Femur (tissue), 1 donor: ENCODE measurements at regions not wholly inside any gene's neighbourhood (a gene's known extent, or its start where the extent isn't known, plus 50 kb on each side); places are given as distances from the start of the nearest gene placed in this dataset.

Source experiments
- DNase-seq: peaks from one replicate; pipeline ENCODE4 v3.0.0-alpha.2; 2017

DNA sequence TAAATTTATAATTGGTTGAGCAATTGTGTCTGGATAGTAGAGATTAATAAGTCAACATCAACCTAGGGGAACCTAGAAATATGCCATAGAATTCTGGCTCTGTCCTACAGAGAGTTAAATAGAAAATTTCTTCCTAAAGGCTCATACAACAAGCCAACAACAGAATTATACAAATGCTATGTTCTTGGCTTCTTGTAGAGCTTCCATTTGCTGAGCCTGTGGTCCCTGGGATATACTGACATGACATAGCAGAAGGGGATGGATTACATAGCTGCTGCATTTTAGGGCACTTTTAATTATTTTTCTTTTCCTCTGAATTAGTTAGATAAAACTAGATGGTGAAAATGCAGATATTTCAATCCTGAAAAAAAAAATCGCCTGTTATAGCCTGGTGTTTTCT, 95.5 kb upstream of the ST6GAL2 start:
- no peak for DNase-seq

DNA sequence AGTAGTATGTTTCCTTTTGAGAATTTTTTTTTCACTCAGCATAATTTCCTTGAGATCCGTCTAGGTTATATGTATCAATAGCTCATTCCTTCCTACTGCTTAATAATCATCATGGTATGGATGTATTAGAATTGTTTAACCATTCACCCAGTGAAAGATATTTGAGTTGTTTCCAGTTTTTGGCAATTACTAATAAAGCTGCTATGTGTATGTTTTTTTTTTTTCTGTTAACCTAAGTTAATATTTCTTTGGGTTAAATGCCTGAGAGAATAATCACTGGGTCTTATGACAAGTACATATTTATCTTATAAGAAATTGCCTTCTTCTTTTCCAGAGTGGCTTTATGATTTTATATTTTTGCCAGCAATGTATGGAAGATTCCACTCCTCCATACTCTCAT, 96.4 kb upstream of the ST6GAL2 start:
- DNase-seq, result no peak

DNA sequence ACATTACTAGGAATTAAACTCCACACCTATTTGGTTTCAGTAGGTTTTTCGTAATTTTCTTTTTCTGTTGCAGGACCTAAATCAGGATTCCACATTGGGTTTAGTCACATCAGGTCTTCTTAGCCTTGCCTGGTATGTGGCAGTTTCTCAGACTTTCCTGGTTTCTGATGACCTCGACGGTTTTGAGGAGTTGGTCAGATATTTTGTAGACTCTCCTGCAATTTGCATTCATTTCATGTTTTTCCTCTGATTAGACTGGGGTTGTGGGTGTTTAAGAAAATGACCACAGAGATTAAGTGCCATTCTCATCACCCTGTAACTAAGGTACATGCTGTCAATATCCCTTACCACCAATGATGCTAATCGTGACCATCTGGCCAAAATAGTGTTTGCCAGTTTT, 97.3 kb upstream of the ST6GAL2 start:
- DNase-seq, result no peak

DNA sequence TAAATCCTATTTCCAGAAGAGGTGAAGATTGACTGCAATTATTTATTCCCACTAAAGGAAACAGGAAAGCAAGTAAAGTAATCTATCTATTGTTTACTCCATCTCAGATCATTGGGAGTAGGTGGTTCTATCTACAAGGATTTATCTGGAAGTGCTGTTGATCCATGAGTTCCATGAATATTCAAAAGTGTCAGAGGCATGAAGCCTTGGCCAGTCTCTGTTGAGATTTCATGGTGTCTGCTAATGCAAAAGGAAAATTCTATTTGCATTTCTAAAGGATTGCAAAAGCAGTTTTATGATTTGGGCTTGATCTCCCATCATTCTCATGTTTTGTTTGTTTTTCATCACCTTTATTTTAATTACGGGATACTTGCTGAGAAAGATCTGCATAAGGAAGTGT, 102.4 kb upstream of the ST6GAL2 start:
- no peak for DNase-seq

DNA sequence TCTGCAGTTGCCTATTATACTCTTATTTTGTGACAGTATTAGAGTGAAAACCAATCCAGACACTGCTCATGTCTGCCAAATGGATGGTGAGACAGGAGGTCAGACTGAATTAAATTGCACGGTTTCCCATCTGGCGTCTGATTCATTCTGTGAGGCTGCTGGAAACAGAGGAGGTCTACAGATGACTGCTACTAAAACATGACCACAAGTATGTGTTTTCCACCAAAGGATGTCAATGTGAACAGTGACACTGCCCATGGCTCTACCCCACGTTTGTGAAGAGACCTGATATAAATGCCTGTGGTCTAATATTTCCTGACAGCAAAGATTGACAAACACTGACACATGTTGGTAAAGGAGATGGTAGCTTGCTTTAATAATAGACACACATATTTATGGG, 104.3 kb upstream of the ST6GAL2 start:
- DNase-seq, result no peak

DNA sequence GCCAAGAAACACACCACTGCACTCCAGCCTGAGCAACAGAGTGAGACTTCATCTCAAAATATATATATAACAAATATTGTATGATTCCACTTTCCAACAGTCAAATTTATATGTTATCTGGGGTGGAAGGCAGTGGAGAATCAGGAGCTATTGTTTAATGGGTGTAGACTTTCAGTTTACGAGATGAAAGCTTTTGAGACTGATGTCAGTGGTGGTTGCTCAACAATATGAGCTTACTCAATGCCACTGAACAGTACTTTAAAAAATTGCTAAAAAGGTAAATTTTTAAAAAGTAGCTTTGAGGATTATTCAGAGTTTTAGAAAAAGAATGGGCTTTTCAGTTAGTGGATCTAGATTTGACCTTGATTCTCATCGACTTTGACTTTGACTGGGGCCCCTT, 105.9 kb upstream of the ST6GAL2 start:
- no peak for DNase-seq

DNA sequence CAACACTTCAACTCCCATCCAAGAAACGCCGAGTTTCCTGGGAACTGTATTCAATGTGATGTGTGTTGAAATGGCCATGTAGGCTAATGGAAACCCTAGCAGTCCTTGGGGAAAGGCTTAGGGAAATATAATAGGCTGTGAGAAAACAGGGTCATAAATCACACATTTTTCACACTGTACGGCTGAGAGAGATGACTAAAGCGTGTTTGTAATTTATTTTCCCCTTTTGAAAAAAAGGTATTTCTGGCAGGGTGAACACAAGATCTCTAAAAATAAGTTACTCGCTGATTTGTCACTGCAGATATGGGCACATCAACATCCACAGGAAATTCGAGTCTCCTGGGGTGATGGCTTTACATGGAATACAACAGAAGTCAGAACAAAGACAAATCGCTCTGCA, 109.6 kb upstream of the ST6GAL2 start:
- DNase-seq, result no peak

DNA sequence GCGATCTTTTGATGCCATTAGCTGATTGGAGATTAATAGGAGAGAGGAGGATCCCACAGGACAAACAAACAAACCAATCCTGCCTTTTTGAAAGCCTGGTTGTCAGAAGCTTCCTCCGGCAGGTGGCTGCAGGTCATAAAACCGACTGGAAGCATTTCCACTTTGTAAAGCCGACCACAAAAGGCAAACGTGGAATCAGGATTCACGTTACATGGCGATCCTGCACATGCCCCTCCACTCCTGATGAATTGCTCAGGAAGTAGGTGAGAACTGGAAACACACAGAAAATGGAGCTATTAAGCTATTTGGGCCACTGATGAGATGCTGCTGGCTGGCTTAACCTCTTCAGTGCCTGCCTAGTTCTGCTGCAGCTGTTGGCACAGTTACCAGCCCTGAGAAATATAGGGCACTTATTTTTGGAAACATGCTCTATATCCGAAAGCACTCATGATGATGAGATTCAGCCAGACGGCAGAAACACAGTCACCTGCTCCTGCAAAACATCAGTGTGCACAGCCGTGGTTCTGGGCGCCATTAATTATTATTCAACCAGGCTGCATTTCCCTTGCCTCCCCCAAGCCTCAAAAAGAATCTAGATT, 110.3 kb upstream of the ST6GAL2 start:
- DNase-seq, result no peak

DNA sequence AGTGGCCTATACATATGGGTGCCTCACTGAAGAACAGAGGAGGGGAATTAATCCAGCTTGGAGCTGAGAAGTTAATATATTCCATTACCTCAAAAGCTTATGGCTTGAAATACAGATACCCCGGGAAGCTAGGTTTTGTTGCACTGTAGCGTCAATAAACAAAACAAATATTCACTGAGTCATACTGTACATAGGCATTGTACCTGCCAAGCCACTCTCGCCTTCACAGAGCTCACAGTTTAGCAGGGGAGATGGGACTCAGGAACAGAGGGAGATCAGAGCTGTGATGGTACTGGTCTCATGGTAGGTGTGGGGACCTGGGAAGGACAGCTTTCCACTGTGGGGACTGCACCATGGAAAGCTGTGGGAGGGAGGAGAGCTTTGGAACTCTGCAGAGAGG, 111.2 kb upstream of the ST6GAL2 start:
- no peak for DNase-seq

DNA sequence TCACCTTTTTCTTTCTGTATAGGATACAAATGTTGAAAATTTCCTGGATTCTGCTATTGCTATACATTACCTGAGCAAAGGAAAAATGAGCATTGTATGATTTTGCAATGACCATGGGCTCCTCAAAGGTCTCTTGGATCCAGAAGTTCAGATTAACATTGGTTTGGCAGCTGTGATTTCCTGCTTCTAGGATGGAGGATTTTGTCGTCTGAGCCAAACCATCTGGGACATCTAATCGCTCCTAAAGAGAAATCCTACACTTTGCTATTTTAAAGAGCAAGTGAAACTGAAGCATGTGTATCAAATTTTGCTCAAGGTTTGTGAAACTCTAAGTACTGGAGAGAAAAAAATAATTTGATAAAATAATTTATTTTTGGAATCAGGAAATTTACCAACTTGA, 115.1 kb upstream of the ST6GAL2 start:
- no peak for DNase-seq

DNA sequence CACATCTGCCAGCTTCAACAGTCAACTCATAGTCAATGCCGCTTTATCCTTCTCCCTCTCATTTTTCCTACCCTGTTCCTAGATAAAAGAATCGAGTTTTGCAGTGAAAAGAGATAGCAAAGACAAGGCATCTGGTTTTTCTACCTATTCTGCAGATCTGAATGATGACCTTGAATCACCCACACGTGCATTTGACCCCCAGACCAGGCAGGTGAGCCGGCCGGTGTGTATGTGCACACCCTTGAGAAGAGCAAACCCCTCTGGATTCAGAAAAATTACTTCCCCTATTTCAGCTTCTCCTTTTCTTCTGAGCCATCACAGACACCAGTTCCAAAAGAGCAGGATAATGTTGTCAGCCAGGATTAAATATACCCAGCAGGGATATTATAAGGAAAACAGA, 115.6 kb upstream of the ST6GAL2 start:
- DNase-seq, result no peak

DNA sequence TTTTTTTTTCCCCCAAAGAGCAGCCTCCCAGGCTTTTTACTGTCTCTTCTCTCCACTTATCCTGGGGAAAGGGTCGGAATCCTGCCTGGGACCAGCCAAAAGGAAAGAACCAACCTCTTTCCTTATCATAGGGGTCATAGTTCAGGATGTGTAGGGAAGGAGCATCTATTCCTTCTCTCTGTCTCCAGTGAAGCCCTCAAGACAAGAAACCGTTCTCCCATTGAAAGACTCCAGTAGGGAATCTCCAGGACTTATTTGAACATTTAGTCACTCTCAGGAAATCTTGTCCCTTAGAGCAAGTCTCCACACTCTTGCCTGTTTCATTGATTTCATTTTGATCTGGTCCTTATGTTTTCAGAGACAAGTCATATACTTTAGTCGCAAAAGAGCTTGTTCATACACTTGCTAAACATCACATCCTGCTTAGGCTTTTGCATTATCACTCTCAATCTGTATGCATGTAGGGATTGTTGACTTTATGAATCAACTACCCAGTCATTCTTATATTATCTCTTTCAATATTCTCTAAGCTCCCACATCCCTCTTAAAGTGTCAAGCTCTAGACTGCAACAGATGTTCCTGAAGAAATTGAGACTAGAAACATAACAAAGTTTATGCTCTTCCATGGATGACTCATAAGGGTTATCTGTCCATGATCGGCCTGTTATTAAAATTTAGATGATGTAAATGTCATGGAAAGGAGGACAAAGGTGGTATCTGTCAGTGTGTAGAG, 116.2 kb upstream of the ST6GAL2 start:
- no peak for DNase-seq

DNA sequence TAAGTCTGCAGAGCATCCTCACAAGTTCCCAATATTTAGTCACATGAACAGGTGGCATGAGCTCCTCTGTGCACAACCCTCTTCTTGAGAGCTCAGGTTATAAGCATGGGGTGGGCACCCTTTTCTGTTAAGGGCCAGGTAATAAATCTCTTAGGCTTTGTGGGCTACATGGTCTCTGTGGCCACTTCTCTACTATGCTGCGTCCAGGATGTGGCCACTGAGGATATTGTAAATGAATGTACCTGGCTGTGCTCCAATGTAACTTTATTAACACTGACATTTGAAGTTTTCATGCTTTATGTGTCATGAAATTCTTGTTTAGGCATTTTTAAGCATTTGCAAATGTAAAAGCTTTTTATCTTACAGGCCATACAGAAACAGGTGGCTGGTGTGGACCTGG, 116.8 kb upstream of the ST6GAL2 start:
- DNase-seq, result no peak

DNA sequence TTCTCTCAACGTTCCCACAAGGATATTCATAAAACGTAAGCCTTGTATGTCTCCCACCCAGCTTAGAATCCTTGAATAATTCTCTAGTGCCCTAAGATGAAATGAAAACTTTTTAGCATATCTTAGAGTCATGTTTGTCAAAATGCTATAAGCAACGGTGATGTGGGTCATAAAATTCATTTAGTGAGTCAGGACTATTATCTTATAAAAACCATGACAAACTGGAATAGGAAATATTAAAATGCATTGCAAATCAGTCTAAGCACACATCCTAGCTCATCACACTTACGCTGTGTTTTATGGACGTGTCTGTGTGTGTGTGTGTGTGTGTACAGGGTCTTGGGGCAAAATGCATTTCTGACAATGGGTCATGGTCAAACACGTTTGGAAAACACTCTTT, 119.9 kb upstream of the ST6GAL2 start:
- DNase-seq, result no peak

DNA sequence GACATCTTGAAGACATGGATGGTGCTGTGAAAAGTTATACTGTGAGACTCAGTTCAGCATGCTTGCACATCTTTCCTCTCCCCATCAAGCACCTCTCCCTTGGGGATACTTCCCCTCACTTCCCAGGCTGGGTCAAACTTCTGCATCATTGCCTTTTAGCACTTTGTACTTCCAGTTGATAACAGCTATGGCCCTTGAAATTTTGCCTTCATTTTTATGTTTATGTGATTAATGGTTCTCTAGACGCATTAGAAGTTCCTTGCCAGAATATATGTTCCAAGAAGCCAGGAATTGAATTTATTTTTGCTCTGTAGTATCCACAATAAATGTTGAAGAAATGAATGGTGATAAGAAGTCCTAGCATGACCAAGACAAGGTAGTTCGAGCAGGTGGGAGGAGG, 120.9 kb upstream of the ST6GAL2 start:
- DNase-seq, result no peak

DNA sequence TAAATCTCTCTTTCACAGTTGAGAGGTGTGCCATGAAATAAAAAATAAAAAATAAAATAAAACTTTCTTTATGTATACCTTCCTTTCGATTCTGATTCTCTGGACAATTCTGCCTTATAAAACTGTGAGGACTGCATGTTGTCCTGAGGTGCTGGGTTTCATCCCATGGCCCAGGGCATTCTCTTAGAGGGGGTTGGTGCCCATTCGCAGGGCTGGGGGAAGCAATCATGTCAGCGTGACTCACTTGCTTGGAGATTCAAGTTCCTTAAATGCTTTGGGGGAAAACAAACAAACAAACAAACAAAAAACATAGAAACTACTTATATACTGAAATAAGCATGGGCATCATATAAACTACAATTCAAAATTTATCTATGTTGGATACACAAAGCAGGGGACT, 122.0 kb upstream of the ST6GAL2 start:
- no peak for DNase-seq

DNA sequence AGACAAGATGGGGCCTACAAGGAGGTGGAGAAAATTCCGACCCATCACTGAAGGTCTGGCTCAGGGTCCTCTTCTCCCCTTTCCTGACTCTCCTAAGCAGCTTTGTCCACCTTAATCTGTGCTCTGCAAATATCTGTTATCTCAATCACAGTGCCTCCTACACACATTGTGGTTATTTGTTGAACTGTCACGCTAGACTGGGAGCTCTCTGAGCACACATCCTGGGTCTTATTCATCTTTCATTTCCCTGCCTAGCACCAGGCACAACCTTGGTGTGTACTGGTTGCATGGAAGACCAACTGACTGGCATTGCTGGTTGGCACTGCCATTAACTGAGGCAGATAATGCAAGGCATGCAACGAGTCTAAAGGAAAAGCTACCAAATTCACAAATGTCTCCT, 122.9 kb upstream of the ST6GAL2 start:
- DNase-seq, result no peak

DNA sequence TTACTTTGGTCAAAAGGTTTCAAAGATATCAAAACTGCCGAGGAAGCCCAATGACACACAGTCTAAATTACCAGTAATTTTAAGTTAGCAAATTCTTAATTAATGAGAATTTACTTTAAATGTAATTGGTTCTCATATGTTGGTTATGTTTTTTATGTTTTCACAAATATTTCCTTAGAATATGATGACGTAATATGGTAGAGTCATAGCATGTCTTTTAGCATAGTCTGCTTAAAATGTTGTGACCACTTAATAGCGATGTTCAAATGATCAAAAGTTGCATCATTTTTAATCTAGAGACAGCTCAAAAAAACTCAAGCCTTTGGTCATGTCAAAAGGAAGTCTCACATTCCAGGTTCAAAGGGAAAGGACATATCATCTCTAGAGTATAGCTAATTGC, 123.3 kb upstream of the ST6GAL2 start:
- DNase-seq, result no peak

DNA sequence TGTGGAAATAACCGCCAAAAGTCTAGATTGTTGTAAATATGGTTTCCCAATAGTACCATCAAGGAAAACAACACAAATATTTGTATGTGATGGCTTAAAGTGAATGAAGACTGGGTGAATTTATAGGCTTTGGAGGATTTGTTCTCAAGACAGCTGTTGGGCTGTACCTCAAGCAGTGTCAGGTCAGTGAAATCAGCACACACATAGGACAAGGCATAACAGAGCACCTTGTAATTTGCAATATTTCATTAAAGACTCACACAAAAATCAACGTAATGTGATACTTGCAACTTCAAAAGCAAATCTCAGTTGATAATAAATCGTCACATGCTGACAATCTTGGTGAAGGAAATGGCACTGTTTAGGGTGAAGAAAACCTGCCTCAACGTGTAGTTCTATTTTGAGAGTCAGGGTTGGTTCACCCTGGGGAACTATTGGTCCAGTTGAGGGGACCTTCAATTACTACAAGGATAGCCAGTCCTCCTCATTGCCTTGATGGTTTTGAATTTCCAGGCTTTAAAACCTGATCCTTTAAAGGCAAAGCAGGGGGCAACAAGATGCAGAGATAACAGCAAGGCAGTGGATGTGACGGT, 126.8 kb upstream of the ST6GAL2 start:
- no peak for DNase-seq

DNA sequence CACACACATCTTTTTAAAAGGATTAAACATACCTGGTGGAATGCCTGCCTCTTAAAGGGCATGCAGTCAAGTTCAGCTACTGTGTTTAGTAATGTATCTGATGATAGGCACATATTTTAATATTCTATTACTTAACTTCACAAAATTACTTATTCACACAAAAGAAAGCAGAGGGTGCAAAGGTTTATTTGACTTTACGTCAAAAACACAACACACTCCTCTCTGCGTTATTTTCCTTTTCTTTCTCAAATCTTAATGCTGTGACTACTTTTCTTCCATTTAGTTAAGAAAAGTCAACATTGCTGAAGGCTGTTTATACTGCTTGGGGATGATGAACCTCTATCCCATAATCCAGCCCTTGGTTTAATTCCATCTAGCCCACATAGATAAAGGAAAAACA, 127.9 kb upstream of the ST6GAL2 start:
- no peak for DNase-seq

DNA sequence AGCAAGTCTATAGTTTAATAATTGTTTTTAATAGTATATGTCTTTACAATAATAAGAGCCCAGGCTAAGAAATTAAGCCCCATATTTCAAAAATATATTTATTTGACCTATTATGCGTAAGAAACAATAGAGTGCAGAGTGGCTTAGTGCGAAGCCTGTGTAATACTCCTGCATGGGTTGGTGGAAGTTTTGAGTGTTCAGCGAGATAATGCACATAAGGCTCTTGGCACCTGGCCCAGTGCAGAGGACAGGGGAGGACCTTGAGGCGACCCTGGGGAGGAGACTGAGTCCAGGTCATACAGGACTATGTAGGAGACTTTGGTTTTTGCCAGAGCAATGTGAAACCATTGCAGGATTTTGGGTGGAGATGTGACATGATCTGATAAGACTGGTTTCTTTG, 132.4 kb upstream of the ST6GAL2 start:
- DNase-seq, result no peak

DNA sequence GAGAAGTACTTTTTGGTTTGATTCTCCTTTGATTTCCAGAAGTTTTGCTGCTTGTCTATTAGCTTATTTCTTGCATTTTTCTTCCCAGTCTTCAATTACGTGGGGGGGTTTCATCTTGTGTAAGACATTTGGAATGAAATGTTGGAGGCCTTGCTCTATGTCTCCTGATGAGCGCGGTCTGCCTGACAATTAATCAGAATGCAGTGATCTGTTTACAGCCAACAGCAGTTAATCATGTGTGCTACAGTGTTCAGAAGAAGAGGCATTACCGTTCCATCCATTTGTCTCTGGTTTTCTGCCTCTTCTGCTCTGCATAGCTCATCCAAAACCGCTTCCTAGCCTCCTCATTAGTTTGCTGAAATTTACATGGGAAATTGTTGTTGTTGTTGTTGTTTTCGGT, 134.4 kb upstream of the ST6GAL2 start:
- DNase-seq, result no peak

DNA sequence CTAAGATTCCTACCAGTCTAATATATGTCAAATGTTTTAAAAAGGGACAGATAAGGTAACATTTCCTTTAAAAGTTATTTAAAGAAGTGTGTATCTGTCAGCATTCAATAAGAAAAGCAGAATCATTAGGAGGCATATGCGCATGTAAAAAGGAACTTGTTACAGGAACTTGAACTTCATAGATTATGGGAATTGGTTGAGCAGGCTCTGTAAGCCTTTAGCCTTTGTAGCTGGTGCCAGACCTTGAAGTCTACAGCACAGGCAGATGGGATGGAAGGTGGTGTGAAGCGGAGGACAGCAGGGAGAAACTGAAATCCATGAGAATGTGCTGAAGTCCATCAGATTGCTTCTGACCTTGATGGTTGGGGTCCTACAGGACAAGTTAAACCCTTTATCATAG, 138.3 kb upstream of the ST6GAL2 start:
- no peak for DNase-seq

DNA sequence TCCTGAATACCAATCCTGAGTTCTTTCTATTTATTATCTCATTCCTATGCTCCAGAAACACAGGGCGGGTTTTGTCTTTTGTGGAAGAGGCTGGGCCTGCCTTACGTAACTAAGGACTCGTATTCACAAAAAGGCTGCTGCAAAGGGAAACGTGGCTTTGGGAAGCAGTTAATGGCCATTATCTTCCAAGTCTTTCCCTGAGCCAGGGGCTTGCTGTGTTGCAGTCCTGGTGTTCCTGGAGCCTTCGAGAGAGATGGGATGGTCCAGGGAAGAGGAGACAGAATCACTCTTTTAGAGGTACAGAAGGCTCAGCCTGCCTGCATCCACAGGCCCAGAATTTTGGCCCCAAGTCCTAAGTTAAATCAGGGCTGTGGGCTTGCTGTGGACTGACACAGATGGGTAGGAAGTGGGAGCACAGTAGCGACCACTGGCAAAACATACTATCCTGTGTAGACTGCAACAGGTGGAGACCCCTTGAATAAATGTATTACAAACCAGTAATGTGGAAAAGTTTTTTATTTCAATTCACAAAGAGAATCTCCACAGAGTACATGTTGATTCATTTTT, 139.4 kb upstream of the ST6GAL2 start:
- DNase-seq, result no peak
